Neural crest cell (in vitro differentiated cells): ENCODE measurements at regions not wholly inside any gene's neighbourhood (a gene's known extent, or its start where the extent isn't known, plus 50 kb on each side); places are given as distances from the start of the nearest gene placed in this dataset.
A peak's percentile ranks its signal among the peaks of the same experiment; 100 is the strongest.
"Not testable (repeated sequence)": the region's sequence is repeated elsewhere in the genome, so short reads cannot be mapped to it uniquely, and the experiment has no call there.

Experiments
- DNase-seq: peaks from one replicate; pipeline ENCODE4 v3.0.0; 2021; ENCODE audit warnings: low read depth, mixed read lengths, low spot score
- H3K27ac Mint-ChIP-seq: one replicate; pipeline ENCODE4 v1.8.0; 2021; ENCODE audit warnings: mild to moderate bottlenecking, mixed read lengths; ENCODE audit not compliant: unreplicated experiment
- H3K27me3 Mint-ChIP-seq: 2 replicates; pipeline ENCODE4 v1.8.0; 2021; ENCODE audit warnings: low read depth, mild to moderate bottlenecking, mixed read lengths
- H3K36me3 Mint-ChIP-seq: 2 replicates; pipeline ENCODE4 v1.8.0; 2021; ENCODE audit warnings: low read depth, mild to moderate bottlenecking, mixed read lengths
- H3K4me1 Mint-ChIP-seq: 2 replicates; pipeline ENCODE4 v1.8.0; 2021; ENCODE audit warnings: mixed read lengths
- H3K4me3 Mint-ChIP-seq: one replicate; pipeline ENCODE4 v1.8.0; 2021; ENCODE audit warnings: mild to moderate bottlenecking, mixed read lengths
- H3K9me3 Mint-ChIP-seq: 2 replicates; pipeline ENCODE4 v1.8.0; 2021; ENCODE audit warnings: mixed read lengths
- TF ChIP-seq, protein P1 (sequence below): fragments of 200-600 bp; sonication (generic); conservative IDR thresholded peaks from 2 replicates; pipeline ENCODE4 v1.5.0; 2021; ENCODE audit warnings: antibody characterized with exemption, mild to moderate bottlenecking

DNA sequence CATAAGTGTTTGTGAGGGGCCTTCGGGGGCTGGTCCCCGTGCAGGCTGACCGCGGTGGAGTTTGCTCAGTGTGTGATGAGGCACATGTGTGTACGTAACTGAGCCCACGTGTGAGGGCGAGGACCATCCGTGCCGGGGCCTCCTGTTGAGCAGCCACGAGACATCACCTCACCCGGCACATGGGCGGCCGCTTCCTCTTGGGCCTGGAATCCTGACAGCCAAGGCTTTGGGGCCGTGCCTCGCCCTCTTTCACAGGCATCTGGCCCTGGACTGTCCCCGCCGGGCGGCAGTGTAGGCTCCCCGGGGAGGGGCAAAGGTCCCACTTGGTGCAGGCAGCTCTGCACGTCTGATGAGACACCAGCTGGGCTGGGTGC is 202.3 kb downstream of the DLL1 start:
- Mint-ChIP-seq H3K27ac (no peak overlapping the region), H3K4me3 (no peak overlapping the region), H3K9me3 (no peaks in the 10 kb centered on the region), H3K27me3 (peaks cover 65% of the 10 kb centered on the region), H3K36me3 (no peaks in the 10 kb centered on the region), H3K4me1 (peaks cover 8% of the 10 kb centered on the region)
- no peak for DNase-seq
- TF ChIP-seq, protein P1, sequence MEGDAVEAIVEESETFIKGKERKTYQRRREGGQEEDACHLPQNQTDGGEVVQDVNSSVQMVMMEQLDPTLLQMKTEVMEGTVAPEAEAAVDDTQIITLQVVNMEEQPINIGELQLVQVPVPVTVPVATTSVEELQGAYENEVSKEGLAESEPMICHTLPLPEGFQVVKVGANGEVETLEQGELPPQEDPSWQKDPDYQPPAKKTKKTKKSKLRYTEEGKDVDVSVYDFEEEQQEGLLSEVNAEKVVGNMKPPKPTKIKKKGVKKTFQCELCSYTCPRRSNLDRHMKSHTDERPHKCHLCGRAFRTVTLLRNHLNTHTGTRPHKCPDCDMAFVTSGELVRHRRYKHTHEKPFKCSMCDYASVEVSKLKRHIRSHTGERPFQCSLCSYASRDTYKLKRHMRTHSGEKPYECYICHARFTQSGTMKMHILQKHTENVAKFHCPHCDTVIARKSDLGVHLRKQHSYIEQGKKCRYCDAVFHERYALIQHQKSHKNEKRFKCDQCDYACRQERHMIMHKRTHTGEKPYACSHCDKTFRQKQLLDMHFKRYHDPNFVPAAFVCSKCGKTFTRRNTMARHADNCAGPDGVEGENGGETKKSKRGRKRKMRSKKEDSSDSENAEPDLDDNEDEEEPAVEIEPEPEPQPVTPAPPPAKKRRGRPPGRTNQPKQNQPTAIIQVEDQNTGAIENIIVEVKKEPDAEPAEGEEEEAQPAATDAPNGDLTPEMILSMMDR: no peak

GRCh38 chr6:170087941-170088581 is 202.8 kb downstream of the DLL1 start:
- peaks cover 10% of the 10 kb centered on the region for H3K4me1 Mint-ChIP-seq
- H3K27me3 Mint-ChIP-seq: peaks cover 65% of the 10 kb centered on the region
- H3K27ac Mint-ChIP-seq: peak overlapping the region; percentile 89
- no peaks in the 10 kb centered on the region for H3K36me3 Mint-ChIP-seq
- DNase-seq: no peak
- TF ChIP-seq, protein P1: no peak
- no peaks in the 10 kb centered on the region for H3K9me3 Mint-ChIP-seq
- no peak overlapping the region for H3K4me3 Mint-ChIP-seq

- H3K4me3 Mint-ChIP-seq, DNase-seq, H3K36me3 Mint-ChIP-seq, H3K9me3 Mint-ChIP-seq, H3K27ac Mint-ChIP-seq: not testable (repeated sequence)
- peaks cover 17% of the 10 kb centered on the region for H3K4me1 Mint-ChIP-seq
- H3K27me3 Mint-ChIP-seq: peaks cover 72% of the 10 kb centered on the region
These were observed 203.5 kb downstream of the DLL1 start for GRCh38 chr6:170087421-170087780.

GRCh38 chr6:170086639-170087420 is 204.0 kb downstream of the DLL1 start:
- Mint-ChIP-seq H3K27ac (no peak overlapping the region), H3K36me3 (no peaks in the 10 kb centered on the region), H3K27me3 (peaks cover 77% of the 10 kb centered on the region), H3K9me3 (no peaks in the 10 kb centered on the region), H3K4me1 (peaks cover 22% of the 10 kb centered on the region), H3K4me3 (no peak overlapping the region)
- DNase-seq: no peak
- TF ChIP-seq, protein P1: no peak

- no peak for DNase-seq
- peaks cover 29% of the 10 kb centered on the region for H3K4me1 Mint-ChIP-seq
- H3K36me3 Mint-ChIP-seq: no peaks in the 10 kb centered on the region
- H3K27me3 Mint-ChIP-seq: peaks cover 83% of the 10 kb centered on the region
- no peak overlapping the region for H3K4me3 Mint-ChIP-seq
- TF ChIP-seq, protein P1: no peak
- H3K9me3 Mint-ChIP-seq: no peaks in the 10 kb centered on the region
- no peak overlapping the region for H3K27ac Mint-ChIP-seq
These were observed 205.1 kb downstream of the DLL1 start for GRCh38 chr6:170085475-170086401.
